Activated CD8-positive, alpha-beta T cell treated with anti-CD3 and anti-CD28 coated beads for 36 hours (primary cell): ENCODE measurements at regions not wholly inside any gene's neighbourhood (a gene's known extent, or its start where the extent isn't known, plus 50 kb on each side); places are given as distances from the start of the nearest gene placed in this dataset.

ENCODE experiments used
- ATAC-seq: fragments of 200-7000 bp; cut with Tn5 transposase; one replicate; pipeline ENCODE4 v1.10.0; 2021; ENCODE audit warnings: mild to moderate bottlenecking, moderate library complexity
- CTCF ChIA-PET: fragments of 350-600 bp; sonication (Branson Sonifier 250); formaldehyde crosslinking; loops from one replicate; lab custom pipeline; 2021; ENCODE audit warnings: antibody characterized with exemption; lab: Charles Lee
- POLR2A ChIA-PET: fragments of 350-600 bp; sonication (Branson Sonifier 250); formaldehyde crosslinking; loops from one replicate; lab custom pipeline; 2021; ENCODE audit warnings: antibody characterized with exemption; lab: Charles Lee
- DNase-seq: peaks from one replicate; pipeline ENCODE4 v3.0.0-alpha.2; 2020
- H3K27ac Mint-ChIP-seq: one replicate; pipeline ENCODE4 v1.8.0; 2021; ENCODE audit warnings: mild to moderate bottlenecking, mixed read lengths
- H3K27me3 Mint-ChIP-seq: one replicate; pipeline ENCODE4 v1.8.0; 2021; ENCODE audit warnings: mixed read lengths
- H3K36me3 Mint-ChIP-seq: one replicate; pipeline ENCODE4 v1.8.0; 2021; ENCODE audit warnings: low read depth, mixed read lengths
- H3K4me1 Mint-ChIP-seq: one replicate; pipeline ENCODE4 v1.8.0; 2021; ENCODE audit warnings: low read depth, mixed read lengths
- H3K4me3 Mint-ChIP-seq: one replicate; pipeline ENCODE4 v1.8.0; 2021; ENCODE audit warnings: mild to moderate bottlenecking, moderate library complexity, mixed read lengths
- H3K9me3 Mint-ChIP-seq: one replicate; pipeline ENCODE4 v1.8.0; 2021; ENCODE audit warnings: mixed read lengths
- intact Hi-C: fragments of 100-400 bp; cut with micrococcal nuclease; formaldehyde crosslinking; loops from one replicate; pipeline ENCODE4 v1.10.0; 2022
- TF ChIP-seq, protein P1 (sequence below): fragments of 200-600 bp; IDR thresholded peaks from one replicate; pipeline ENCODE4 v1.8.0; 2022; ENCODE audit warnings: antibody characterized with exemption, mild to moderate bottlenecking

GRCh38 chr20:52805843-52806242 lies 166.3 kb upstream of the TSHZ2 start:
- intact Hi-C loops, result no loop called here
- no peaks in the 10 kb centered on the region for H3K9me3 Mint-ChIP-seq
- peaks cover 19% of the 10 kb centered on the region for H3K27me3 Mint-ChIP-seq
- CTCF ChIA-PET, result no interaction called here
- H3K4me3 Mint-ChIP-seq, result no peak overlapping the region
- no peak for DNase-seq
- no peak overlapping the region for H3K27ac Mint-ChIP-seq
- no peak for ATAC-seq
- no peaks in the 10 kb centered on the region for H3K36me3 Mint-ChIP-seq
- TF ChIP-seq, protein P1, sequence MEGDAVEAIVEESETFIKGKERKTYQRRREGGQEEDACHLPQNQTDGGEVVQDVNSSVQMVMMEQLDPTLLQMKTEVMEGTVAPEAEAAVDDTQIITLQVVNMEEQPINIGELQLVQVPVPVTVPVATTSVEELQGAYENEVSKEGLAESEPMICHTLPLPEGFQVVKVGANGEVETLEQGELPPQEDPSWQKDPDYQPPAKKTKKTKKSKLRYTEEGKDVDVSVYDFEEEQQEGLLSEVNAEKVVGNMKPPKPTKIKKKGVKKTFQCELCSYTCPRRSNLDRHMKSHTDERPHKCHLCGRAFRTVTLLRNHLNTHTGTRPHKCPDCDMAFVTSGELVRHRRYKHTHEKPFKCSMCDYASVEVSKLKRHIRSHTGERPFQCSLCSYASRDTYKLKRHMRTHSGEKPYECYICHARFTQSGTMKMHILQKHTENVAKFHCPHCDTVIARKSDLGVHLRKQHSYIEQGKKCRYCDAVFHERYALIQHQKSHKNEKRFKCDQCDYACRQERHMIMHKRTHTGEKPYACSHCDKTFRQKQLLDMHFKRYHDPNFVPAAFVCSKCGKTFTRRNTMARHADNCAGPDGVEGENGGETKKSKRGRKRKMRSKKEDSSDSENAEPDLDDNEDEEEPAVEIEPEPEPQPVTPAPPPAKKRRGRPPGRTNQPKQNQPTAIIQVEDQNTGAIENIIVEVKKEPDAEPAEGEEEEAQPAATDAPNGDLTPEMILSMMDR, result no peak
- POLR2A ChIA-PET, result no interaction called here
- H3K4me1 Mint-ChIP-seq, result no peaks in the 10 kb centered on the region

- H3K4me1 Mint-ChIP-seq, result no peaks in the 10 kb centered on the region
- H3K4me3 Mint-ChIP-seq, result no peak overlapping the region
- CTCF ChIA-PET, result no interaction called here
- POLR2A ChIA-PET, result no interaction called here
- intact Hi-C loops, result no loop called here
- no peak for ATAC-seq
- peaks cover 15% of the 10 kb centered on the region for H3K27me3 Mint-ChIP-seq
- DNase-seq, result no peak
- no peaks in the 10 kb centered on the region for H3K9me3 Mint-ChIP-seq
- H3K36me3 Mint-ChIP-seq, result no peaks in the 10 kb centered on the region
- TF ChIP-seq, protein P1, result no peak
- no peak overlapping the region for H3K27ac Mint-ChIP-seq
Observed at GRCh38 chr20:52805296-52805571, 166.9 kb upstream of the TSHZ2 start.

GRCh38 chr20:52804497-52805295 lies 167.5 kb upstream of the TSHZ2 start:
- ATAC-seq, result no peak
- DNase-seq, result no peak
- Mint-ChIP-seq H3K27ac (no peak overlapping the region), H3K36me3 (no peaks in the 10 kb centered on the region), H3K27me3 (peaks cover 14% of the 10 kb centered on the region), H3K4me3 (no peak overlapping the region), H3K4me1 (no peaks in the 10 kb centered on the region), H3K9me3 (no peaks in the 10 kb centered on the region)
- TF ChIP-seq, protein P1, result no peak
- intact Hi-C loops, result no loop called here
- ChIA-PET POLR2A (no interaction called here), CTCF (no interaction called here)

DNA sequence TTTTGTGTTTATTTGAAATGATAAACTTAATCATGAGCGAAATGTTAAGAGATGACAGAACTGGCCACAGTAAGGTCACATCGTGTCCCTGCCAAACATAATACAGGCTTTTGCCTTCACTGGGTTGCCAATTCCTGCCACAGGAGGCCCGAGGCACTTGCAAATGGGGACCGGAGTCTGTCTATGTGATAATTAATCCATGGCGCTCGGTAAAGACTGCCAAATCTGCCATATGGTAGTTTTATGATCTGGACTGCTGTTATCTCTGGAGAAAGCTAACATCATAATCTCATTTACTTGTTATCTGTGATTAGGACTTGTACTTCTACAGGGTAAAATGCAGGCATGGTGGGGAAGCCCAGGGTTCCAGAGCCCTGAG lies 170.5 kb upstream of the TSHZ2 start:
- Mint-ChIP-seq H3K27me3 (peaks cover 7% of the 10 kb centered on the region), H3K9me3 (no peaks in the 10 kb centered on the region), H3K27ac (no peak overlapping the region), H3K4me1 (no peaks in the 10 kb centered on the region), H3K36me3 (no peaks in the 10 kb centered on the region), H3K4me3 (no peak overlapping the region)
- ChIA-PET POLR2A (no interaction called here), CTCF (no interaction called here)
- ATAC-seq (no peak), DNase-seq (no peak)
- TF ChIP-seq, protein P1, result no peak
- intact Hi-C loops, result no loop called here

- no peak for DNase-seq
- ChIA-PET CTCF (no interaction called here), POLR2A (no interaction called here)
- Mint-ChIP-seq H3K27me3 (peaks cover 3% of the 10 kb centered on the region), H3K4me1 (no peaks in the 10 kb centered on the region), H3K27ac (no peak overlapping the region), H3K4me3 (no peak overlapping the region), H3K36me3 (no peaks in the 10 kb centered on the region), H3K9me3 (no peaks in the 10 kb centered on the region)
- TF ChIP-seq, protein P1, result no peak
- no peak for ATAC-seq
- intact Hi-C loops, result no loop called here
Observed at GRCh38 chr20:52800734-52801627, 171.2 kb upstream of the TSHZ2 start.
